DMS153 treated with DMSO at 0.1 percent for 48 hours (cell line): ENCODE measurements at regions not wholly inside any gene's neighbourhood (a gene's known extent, or its start where the extent isn't known, plus 50 kb on each side); places are given as distances from the start of the nearest gene placed in this dataset.

Experiments
- DNase-seq: peaks from one replicate; lab custom pipeline; 2025; ENCODE audit not compliant: unreplicated experiment; lab: John Stamatoyannopoulos, UW

DNA sequence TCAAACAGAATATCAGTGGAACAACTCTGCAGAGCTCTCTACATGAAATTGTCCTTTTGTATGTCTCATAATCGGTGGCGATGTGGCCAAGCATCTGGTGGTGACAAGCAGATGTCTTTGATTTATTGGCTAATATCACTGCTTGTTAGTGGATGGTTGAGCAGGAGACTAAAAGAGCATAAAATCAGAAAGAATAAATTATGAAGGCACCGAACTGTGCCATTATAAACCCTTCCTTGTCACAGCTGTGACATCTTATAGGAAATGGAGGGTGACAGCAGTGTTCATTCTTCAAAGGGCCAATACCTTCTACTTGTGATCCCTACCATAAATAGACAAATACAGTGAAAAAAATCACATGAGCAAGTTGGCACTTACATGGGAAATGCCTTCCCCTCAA lies 1404.3 kb downstream of the MAT2B start:
- DNase-seq, result no peak

DNA sequence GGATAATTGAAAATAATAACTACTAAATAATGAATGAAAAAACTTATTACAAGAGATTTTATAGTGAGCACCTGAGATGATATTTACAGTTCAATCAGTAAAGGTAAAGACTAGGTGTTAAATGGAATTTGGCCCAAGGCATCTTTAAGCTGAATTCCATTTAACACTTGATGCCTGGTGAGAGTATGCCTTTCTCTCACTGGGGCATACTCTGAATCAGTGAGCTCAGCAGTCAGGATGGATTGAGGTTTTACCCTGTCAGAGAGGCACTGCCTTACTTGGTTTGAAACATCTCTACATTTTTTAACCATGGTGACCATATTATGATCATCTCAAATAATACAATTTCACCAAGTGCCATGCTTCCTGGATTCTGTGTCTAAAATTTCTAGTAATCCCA lies 1416.3 kb downstream of the MAT2B start:
- DNase-seq, result no peak

DNA sequence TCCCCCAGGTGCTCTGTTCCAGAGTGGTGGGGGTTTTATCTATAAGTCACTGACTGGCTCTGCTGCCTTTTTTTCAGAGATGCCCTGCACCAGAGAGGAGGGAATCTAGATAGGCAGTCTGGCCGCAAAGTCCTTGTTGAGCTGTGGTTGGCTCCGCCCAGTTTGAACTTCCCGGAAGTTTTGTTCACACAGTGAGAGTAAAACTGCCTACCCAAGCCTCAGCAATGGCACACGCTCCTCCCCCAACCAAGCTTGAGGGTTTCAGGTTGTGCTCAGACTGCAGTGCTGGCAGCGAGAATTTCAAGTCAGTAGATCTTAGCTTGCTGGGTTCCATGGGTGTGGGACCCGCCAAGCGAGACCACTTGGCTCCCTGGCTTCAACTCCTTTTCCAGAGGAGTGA lies 1428.6 kb downstream of the MAT2B start:
- DNase-seq, result no peak

DNA sequence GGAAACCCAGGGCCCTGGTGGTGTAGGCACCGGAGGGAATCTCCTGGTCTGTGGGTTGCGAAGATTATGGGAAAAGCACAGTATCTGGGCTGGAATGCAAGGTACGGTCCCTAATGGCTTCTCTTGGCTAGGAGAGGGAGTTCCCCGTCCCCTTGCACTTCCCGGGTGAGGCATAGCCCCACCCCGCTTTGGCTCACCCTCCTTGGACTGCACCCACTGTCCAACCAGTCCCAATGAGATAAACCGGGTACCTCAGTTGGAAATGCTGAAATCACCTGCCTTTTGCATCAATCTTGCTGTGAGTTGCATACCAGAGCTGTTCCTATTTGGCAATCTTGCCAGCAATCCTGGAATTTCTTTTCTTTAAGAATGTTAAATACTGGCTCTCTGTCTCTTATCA lies 1429.1 kb downstream of the MAT2B start:
- DNase-seq, result no peak

DNA sequence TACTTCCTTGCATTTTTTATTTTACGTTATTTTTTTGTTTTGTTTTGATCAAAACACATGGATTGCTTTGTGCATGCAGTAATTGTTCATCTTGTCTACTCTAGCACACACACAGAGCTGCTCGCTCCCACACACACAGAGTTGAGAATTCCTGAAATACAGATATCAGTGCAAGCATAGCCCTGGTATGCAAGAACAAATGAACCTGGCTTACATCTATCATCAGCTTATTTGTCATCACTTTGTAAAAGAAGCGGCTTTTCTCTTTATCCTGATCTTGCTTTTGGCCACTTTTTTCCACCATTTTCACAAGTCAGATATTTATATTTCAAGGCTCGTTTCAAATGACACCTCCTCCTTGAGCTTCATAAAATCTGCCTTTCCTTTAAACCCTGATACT lies 1435.7 kb downstream of the MAT2B start:
- DNase-seq, result no peak

DNA sequence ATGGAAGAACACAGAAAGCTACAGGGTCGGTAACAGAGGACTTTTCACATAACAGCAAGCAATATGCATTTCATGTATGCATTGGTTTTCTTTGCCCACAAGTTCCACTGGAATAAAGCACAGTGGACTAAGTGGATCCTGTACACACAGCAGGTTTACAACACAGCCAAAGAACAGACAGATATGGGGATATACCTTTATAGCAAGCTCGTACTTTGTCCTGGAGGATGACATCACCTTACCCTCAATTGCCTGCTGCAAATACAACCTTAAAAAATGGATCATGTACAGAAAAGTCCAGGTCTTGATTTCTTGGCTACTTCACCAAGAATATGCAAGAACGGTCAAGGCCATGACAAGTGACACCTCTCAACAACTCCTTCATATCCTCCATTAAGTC lies 1445.5 kb downstream of the MAT2B start:
- DNase-seq, result no peak

DNA sequence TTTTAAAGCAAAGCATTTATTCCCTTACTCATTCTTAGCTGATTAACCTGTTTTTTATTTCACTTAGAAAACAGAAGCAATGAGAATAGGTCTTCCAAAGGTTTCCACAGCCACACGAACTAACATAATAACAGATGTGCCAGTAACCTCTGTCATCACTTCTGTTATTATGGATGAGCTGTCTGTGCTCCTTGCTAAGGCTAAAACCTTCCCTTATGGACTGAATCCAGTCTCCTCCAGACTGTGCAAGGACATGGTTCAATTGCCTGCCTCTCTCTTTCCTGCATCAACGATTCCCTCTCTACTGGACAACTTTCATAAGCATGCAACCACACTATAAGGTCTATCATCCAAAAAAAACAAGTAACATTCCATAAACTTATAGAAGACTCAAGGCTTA lies 1446.2 kb downstream of the MAT2B start:
- DNase-seq, result no peak

DNA sequence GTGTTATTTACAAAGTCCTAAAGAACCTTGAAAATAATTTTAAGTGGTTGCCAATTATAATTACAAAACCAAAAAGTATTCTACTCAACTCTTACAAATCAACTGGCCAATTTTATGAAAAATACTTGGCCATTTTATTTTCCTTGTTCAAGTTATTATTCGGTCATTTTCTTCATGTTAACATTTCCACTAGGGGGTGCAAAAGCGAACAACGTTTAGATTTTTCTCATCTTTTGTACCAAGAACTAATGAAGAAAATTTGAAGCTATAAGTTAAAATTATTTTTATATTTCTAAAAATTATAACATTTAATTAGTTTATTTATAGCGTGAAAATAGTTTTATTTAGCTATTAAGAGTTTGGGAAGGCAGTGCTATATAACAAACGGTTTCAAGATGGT lies 1453.3 kb downstream of the MAT2B start:
- no peak for DNase-seq

DNA sequence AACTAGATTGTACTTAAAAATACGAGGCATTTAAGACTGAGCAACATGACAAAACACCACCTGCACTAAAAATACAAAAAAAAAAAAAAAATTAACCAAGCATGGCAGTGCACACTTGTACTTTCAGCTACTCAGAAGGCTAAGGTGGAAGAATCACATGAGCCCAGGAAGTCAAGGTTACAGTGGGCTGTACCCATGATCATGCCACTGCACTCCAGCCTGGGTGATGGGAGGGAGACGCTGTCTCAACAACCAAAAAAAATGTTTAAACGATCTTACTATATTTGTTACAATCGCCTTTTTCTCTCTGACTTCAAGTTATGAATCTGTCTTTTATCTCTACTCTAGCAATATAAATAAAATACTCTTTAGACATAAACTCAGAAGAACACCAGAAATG lies 1454.3 kb downstream of the MAT2B start:
- DNase-seq, result no peak

DNA sequence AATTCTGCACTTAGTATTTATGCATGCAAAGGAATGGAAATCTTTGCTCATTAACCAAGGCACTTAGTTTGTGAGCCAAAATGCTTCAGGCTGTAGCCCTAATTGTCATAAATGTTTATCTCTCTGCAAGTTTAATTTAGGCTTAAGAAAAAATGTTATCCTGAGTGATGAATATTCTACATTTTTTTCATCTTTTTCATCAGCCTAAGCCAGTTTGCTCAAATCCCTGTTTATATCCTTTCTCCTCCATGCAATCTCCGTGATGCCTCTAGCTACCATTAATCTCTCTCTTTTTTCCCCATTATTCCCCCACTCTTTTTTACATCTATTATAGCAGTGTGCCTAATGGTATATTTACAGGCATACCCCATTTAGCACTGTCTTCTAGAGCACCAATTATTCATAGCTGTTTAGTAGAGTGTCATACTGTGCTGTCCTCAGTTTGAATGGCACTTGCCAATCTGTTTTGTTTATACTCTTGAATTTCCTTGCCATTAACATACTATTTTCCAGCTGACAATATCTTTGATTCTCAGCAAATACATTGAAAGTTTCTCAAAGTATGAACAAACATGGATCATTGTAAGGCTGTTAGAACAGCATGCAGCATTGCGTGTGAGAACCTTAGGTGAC lies 1457.0 kb downstream of the MAT2B start:
- DNase-seq, result no peak

DNA sequence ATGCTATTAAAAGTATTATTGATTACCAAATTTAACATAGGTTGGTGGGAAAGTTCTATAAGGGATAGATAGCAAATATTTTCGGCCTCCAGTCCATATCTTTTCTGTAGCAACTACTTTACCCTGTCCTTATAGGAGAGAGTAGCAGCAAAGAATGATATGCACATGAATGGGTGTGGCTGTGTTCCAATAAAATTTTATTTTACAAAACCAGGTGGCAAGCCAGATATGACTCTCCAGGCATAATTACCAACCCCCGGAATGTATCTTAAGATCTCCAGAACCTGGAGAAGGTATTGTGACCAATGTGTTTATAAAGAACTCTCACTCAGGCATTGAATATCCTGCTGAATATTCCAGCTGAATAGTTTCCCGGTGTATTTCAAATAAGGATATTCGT lies 1461.2 kb downstream of the MAT2B start:
- DNase-seq, result no peak

DNA sequence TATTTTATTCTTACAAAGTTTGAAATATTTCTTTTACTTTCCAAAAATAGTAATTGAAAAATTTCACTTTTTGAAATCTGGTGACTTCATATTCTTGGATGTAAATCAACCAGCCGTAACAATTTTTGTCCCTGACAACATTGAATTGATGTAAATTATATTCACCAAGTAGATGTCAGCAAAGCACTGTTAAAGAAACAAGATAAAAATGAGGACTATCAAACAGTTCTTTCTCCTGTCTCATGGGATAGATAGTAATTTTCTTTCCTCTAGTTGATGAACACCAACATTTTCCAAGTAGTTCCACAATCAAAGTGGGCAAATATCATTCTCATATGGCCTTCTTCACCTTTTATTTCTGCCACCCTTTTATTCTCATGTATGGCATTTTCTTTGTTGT lies 1461.9 kb downstream of the MAT2B start:
- DNase-seq, result no peak

DNA sequence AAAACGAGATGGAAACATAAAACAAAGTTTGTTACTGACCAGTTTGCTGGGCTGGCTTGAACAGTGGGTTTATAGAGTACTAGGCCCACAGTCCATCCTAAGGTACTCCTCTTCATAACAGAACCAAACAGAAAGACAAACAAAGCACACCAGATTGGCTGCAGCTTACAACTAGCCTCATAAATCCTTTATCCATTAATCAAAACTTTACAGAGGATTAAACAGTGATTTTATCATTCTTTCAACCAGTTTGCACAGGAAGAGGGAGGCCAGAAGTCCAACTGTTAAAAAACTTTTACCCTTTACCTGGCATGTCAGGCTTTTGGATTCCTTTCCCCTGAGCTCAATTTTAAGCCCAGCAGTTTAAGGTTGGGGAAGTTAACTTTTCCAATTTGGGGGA lies 1467.6 kb downstream of the MAT2B start:
- no peak for DNase-seq

DNA sequence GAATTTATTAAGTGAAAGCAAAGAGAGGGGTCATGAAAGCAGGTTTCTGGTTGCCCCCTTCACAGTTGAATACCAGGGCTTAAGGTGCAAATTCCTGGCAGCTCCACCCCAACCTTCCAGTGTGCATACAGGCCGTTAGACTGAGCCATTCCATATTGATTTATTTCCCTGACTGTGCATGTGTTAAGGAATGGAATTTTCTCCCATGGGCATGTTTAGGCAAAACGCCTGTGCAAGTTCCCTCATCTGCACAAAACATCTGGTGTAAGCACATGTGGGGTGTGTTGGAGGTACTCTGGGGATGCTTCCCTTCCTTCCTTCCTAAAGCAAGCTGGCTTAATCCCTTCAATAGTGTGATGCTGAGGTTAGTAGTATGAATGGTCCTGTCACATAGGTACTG lies 1470.6 kb downstream of the MAT2B start:
- no peak for DNase-seq

DNA sequence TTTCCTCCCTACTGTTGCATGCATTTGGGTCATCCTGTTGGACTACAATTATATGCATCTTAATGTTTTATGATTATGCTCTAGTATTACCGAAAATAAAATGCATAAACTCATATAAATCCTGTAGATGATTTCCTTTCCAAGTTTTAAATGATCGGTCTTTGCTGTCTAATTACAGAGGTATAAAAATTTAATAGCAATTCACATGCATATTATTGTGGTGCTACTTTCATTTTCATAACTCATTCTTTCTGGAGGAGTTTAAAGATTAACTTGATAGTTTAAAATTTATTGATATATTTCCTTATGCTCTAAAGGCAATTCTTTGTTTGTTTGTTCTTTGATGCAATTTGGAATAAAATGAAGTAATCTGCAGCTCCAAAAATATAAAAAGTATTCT lies 1475.1 kb downstream of the MAT2B start:
- no peak for DNase-seq

DNA sequence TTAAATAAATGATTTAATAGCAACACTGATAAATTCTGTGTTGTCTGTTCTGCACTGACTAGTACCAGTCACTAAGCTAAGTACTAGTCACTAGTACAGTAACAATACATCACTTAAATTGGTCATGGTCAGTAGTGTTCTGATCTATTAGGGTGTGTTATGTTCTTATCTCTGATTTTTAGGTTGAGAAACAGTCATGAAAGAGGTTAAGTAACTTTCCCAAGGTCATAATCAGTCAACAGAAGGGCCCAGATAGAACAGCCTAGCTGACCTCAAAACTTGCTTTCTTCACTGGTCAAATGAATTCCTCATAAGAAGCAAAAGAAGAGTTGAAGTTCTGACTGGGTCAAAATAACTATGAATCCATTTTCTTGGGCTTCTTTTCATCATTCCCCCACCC lies 1492.7 kb downstream of the MAT2B start:
- no peak for DNase-seq

DNA sequence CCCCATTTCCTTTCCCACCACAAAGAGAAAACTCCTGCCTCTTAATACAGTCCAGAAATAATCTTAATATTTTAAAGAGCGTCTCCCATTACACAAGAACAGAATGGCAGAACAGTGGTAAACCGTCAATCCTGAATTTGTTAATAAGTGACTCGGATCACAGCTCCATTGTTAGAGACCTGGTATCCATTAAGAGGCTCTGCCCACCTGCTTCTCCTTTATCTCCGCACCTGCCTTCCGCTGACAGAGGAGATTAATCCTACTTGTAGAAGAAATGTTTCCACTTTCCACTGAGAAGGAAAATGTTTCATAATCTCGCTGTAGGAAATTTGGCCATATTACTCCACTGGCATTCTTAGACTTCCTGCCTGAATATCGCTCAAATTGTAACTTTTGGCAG lies 1493.2 kb downstream of the MAT2B start:
- no peak for DNase-seq

DNA sequence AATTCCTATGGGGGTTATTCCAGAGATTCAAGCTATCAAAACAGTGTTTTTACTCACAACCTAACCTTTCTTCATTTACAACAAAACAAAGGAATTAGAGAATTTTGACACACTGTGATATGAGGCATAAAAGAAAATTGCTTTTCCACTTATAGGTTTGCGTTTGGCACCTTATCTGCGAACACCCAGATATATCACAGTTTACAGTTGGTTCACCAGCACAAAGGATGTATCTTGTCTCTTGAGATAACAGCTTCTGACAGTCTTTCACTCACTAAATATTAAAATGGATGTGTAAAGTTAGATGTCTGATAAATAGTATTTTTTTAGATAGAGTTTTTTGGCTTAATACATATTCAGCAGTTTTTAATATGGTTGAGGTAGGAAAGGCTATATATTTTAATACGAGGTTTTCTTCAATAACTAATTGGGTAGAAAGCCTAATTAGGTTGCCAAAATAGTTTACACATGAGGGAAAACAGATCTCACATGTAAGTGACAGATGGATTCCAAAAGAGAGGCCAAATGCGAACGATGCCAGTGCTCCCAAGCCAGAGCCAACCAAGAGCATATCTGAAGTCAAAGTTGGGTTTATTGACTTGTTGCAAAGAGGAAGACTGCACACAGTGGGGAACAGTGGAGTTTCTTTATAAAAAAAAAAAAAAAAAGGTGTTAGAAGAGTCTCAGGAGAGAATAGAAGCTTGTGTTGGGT lies 1495.2 kb downstream of the MAT2B start:
- no peak for DNase-seq

DNA sequence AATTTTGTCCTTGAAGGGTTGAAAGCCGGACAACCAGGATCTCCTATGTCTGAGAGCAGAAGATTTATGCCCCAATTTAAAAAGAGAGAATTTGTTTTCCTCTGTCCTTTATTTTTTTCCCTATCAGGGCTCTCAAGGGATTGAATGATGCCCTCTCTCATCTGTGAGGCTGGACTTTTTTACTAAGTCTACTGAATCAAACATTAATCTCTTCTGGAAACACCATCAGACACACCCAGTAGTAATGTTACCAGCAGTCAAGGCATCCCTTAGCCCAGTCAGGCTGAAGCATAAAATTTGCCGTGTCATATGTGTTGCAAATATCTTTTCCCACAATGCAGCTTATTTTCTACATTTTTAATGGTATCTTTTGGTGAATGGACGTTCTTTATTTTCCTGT lies 1497.9 kb downstream of the MAT2B start:
- DNase-seq, result no peak

DNA sequence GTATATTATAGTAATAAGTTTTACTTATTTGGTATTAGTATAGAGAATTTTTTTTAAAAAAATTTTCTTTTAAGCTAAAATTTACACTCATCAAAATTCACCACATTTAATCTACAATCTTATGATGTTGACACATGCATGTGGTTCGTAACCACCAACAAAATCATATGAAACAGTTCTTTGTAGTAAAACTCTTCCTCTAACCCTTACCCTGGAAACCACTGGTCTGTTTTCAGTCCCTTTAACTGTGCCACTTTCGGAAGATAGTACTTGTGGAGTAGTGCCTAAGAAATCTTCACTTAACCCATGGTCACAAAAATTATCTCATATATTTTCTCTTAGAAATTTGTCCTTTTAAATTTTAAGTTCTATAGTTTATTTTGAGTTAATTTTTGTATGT lies 1498.8 kb downstream of the MAT2B start:
- no peak for DNase-seq

DNA sequence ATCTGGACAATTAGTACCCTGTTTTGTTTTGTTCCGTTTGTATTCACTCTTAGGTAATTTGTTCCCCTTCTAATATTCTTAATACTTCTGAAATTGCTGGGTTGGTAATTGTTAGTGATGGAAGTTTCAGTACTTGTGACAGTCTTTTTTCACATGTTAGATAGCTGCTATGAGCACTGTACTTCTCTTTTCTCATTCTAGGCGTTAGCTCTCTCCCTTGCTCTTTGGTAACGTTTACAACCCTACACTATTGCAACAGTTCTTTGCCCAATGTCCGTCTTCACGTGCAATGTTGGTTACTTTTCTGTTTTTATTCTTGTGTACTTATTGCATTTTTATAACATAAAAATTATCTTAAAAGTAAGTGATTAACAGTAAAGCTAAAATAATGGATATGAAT lies 1509.0 kb downstream of the MAT2B start:
- no peak for DNase-seq

DNA sequence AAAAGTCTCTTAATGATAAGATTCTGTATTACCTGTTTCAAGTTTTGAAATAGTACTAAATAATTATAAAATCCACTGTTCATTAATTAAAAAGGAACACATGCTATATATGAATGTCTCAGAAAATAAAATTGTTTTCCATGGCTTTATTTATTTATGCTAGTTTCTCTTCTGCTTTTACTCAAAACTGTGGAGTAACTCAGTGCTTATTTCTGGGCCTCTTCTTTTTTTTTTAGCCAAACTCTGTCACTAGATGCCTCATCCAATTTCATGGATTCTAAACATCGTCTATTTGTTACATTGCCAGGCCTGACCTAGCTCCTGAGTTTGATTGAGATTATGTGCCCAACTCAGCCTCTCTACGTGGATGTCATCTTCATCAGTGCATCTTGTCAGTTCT lies 1509.7 kb downstream of the MAT2B start:
- DNase-seq, result no peak

DNA sequence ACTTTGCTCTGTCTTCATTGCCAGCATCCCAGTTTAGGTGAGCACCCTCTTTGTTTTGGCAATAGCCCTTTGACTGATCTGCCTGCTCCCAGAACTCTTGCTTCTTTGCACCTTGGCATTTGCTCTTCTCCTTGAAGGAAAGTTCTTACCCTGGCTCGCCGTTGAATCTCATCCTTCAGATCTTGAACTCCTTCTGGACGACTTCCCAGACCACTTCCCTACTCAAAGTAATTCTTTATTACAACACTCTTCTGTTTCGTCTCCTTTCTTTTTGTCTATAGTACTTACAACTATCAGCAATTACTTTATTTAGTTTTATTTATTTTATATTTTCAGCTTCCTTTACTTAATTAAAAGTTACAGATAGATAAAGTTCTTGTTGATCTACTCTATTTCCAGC lies 1510.1 kb downstream of the MAT2B start:
- DNase-seq, result no peak
